IPS DF 4.7 (cell line): ENCODE measurements at regions not wholly inside any gene's neighbourhood (a gene's known extent, or its start where the extent isn't known, plus 50 kb on each side); places are given as distances from the start of the nearest gene placed in this dataset.

ENCODE experiments used
- DNase-seq: peaks from one replicate; pipeline ENCODE4 v3.0.0-alpha.2; 2013; ENCODE audit warnings: low spot score; ENCODE audit errors: extremely low read depth

GRCh38 chr14:101509730-101510371 is 51.4 kb upstream of the DIO3 start:
- DNase-seq: no peak

GRCh38 chr14:101511199-101511598 is 50.1 kb upstream of the DIO3 start:
- no peak for DNase-seq
